Tibial artery (tissue), 4 donors: ENCODE measurements at regions not wholly inside any gene's neighbourhood (a gene's known extent, or its start where the extent isn't known, plus 50 kb on each side); places are given as distances from the start of the nearest gene placed in this dataset.

Source experiments
- DNase-seq, 2 donors: peaks; one replicate each; pipeline ENCODE4 v3.0.0-alpha.2; 2019
- H3K27ac ChIP-seq, 2 donors: fragments of 200-600 bp; sonication (generic) in 1 of 2; 1 replicate in 1 of 2; 2 replicates in 1 of 2; pipeline ENCODE4 v1.5.1; 2018 to 2019; ENCODE audit warnings: mild to moderate bottlenecking in 1 of 2
- H3K27me3 ChIP-seq, 2 donors: fragments of 200-600 bp; sonication (generic) in 1 of 2; one replicate each; pipeline versions ENCODE4 v1.5.1 to v1.6.0; 2016 to 2019
- H3K36me3 ChIP-seq, 3 donors: fragments of 200-600 bp; sonication (generic) in 2 of 3; one replicate each; pipeline ENCODE4 v1.5.1; 2016 to 2019; ENCODE audit warnings: mild to moderate bottlenecking in 2 of 3
- H3K4me1 ChIP-seq, 4 donors: fragments of 200-600 bp; sonication (generic) in 2 of 4; 1 replicate in 3 of 4; 2 replicates in 1 of 4; pipeline ENCODE4 v1.5.1; 2016 to 2019
- H3K4me3 ChIP-seq, 2 donors: fragments of 200-600 bp; sonication (generic) in 1 of 2; 1 replicate in 1 of 2; 2 replicates in 1 of 2; pipeline ENCODE4 v1.5.1; 2018 to 2019; ENCODE audit warnings: mild to moderate bottlenecking in 2 of 2
- H3K9me3 ChIP-seq, 3 donors: fragments of 200-600 bp; sonication (generic) in 1 of 3; one replicate each; pipeline ENCODE4 v1.5.1; 2016 to 2019
- CTCF ChIP-seq, 2 experiments: fragments of 200-600 bp in 1 of 2; fragments of 450-650 bp in 1 of 2; IDR thresholded peaks; one replicate each; pipeline ENCODE4 v1.5.1; 2017 to 2019; ENCODE audit warnings: antibody characterized with exemption in 2 of 2, mild to moderate bottlenecking in 1 of 2, moderate library complexity in 1 of 2
- intact Hi-C: fragments of 100-400 bp; cut with DNase I; formaldehyde crosslinking; loops from one replicate; pipeline ENCODE4 v1.15.0; 2023; ENCODE audit warnings: low total_unique reads

GRCh38 chr10:121340271-121340831 lies 257.9 kb downstream of the FGFR2 start:
- Histone ChIP-seq H3K27me3 (no peaks in the 10 kb centered on the region), H3K9me3 (no peaks in the 10 kb centered on the region), H3K36me3 (no peaks in the 10 kb centered on the region), H3K4me1 (peaks cover 0 to 16% (median 0%) of the 10 kb centered on the region in 4 donors), H3K4me3 (no peak overlapping the region), H3K27ac (no peak overlapping the region)
- intact Hi-C loops: no loop called here
- TF ChIP-seq CTCF (IDR thresholded peaks at IDR 0.05): no peak
- DNase-seq: no peak

GRCh38 chr10:121351540-121351939 lies 246.7 kb downstream of the FGFR2 start:
- Histone ChIP-seq H3K4me3 (no peak overlapping the region), H3K9me3 (no peaks in the 10 kb centered on the region), H3K27me3 (no peaks in the 10 kb centered on the region), H3K36me3 (no peaks in the 10 kb centered on the region), H3K27ac (no peak overlapping the region), H3K4me1 (no peaks in the 10 kb centered on the region)
- TF ChIP-seq CTCF (IDR thresholded peaks at IDR 0.05): no peak
- intact Hi-C loops: loop anchor here (5.0 kb wide), 1 partner anchor 174 kb away; no protein-coding TSS in a partner anchor
- DNase-seq: no peak

- no peak for DNase-seq
- Histone ChIP-seq H3K9me3 (no peaks in the 10 kb centered on the region), H3K36me3 (no peaks in the 10 kb centered on the region), H3K4me3 (no peak overlapping the region), H3K27me3 (no peaks in the 10 kb centered on the region), H3K4me1 (no peaks in the 10 kb centered on the region), H3K27ac (no peak overlapping the region)
- intact Hi-C loops: loop anchor here (5.0 kb wide), 1 partner anchor 175 kb away; no protein-coding TSS in a partner anchor
- no peak for TF ChIP-seq CTCF (IDR thresholded peaks at IDR 0.05)
These were observed 245.9 kb downstream of the FGFR2 start for GRCh38 chr10:121352231-121352855.

- DNase-seq: no peak
- Histone ChIP-seq H3K27ac (no peak overlapping the region), H3K4me1 (no peaks in the 10 kb centered on the region), H3K9me3 (no peaks in the 10 kb centered on the region), H3K27me3 (no peaks in the 10 kb centered on the region), H3K4me3 (no peak overlapping the region), H3K36me3 (no peaks in the 10 kb centered on the region)
- intact Hi-C loops: no loop called here
- no peak for TF ChIP-seq CTCF (IDR thresholded peaks at IDR 0.05)
These were observed 243.1 kb downstream of the FGFR2 start for GRCh38 chr10:121355161-121355560.

- Histone ChIP-seq H3K27me3 (no peaks in the 10 kb centered on the region), H3K27ac (no peak overlapping the region), H3K4me3 (no peak overlapping the region), H3K36me3 (no peaks in the 10 kb centered on the region), H3K4me1 (no peaks in the 10 kb centered on the region), H3K9me3 (no peaks in the 10 kb centered on the region)
- DNase-seq: no peak
- no peak for TF ChIP-seq CTCF (IDR thresholded peaks at IDR 0.05)
- intact Hi-C loops: no loop called here
These were observed 242.1 kb downstream of the FGFR2 start for GRCh38 chr10:121356183-121356582.
